ENCODE measurements at regions not wholly inside any gene's neighbourhood (a gene's known extent, or its start where the extent isn't known, plus 50 kb on each side); places are given as distances from the start of the nearest gene placed in this dataset.

DNA sequence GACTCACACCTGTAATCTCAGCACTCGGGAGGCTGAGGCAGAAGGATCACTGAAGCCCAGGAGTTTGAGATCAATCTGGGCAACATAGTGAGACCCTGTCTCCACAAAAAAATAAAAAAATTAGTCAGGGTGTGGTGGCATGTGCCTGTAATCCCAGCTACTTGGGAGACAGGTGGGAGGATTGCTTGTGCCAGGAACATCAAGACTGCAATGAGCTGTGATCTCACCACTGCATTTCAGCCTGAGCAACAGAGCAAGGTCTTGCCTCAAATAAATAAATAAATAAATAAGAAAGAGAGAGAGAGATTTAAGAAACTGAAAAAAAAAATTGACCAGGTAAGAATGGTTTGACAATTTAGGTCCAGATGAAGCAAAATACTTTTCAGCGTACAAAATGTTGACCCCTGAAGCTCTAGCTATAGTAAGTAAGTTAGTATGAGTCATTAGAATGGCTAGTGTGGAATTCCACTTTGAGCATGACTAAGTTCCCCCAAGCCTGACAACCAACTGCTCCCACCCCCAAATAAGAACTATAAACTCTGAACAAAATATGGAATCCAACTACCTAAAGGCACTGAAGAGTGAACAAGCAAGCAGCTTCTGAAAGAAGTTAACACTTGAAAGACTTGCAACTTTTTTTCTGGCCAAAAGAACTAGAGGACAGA is 217.8 kb upstream of the TLE4 start:
- no peak for TF ChIP-seq EZH2phosphoT487 (IDR thresholded peaks at IDR 0.05; ENCODE audit: low read depth)
- TF ChIP-seq, protein P1, sequence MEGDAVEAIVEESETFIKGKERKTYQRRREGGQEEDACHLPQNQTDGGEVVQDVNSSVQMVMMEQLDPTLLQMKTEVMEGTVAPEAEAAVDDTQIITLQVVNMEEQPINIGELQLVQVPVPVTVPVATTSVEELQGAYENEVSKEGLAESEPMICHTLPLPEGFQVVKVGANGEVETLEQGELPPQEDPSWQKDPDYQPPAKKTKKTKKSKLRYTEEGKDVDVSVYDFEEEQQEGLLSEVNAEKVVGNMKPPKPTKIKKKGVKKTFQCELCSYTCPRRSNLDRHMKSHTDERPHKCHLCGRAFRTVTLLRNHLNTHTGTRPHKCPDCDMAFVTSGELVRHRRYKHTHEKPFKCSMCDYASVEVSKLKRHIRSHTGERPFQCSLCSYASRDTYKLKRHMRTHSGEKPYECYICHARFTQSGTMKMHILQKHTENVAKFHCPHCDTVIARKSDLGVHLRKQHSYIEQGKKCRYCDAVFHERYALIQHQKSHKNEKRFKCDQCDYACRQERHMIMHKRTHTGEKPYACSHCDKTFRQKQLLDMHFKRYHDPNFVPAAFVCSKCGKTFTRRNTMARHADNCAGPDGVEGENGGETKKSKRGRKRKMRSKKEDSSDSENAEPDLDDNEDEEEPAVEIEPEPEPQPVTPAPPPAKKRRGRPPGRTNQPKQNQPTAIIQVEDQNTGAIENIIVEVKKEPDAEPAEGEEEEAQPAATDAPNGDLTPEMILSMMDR (IDR thresholded peaks at IDR 0.05; ENCODE audit: low read depth, low read length), result no peak
- H3K27ac ChIP-seq (ENCODE audit: low read length), result no peak overlapping the region
- no peaks in the 10 kb centered on the region for H4K20me1 ChIP-seq (ENCODE audit: insufficient read depth, low read length)

DNA sequence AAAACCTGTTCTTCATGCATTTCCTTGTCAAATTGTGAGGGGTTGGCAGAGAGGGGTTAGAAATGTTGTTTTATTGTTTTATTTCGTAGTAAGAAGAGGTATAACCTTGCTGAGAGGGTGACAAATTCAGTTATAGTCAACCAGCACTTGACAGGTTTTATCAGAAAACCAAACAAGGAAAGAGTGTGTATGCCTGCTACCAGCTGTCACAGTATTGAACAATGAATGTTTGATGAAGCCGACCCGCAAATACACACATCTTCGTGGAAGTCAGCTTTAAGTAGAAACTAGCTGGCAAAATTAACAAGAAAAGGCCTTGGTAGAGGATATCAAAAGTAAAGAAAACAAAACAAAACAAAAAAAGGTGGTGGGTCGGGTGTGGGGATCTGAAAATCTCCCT is 214.6 kb upstream of the TLE4 start:
- no peak overlapping the region for H3K4me2 ChIP-seq (ENCODE audit: low read length)
- H3K27me3 ChIP-seq (ENCODE audit: low read depth, low read length), result no peaks in the 10 kb centered on the region
- H3K36me3 ChIP-seq (replicated peaks; ENCODE audit: low read depth, low read length), result no peaks in the 10 kb centered on the region
- H3K9ac ChIP-seq (ENCODE audit: low read length), result no peak overlapping the region
- no peaks in the 10 kb centered on the region for H4K20me1 ChIP-seq (ENCODE audit: insufficient read depth, low read length)
- no peak overlapping the region for H3K27ac ChIP-seq (ENCODE audit: low read length)
- H3K9me3 ChIP-seq (ENCODE audit: insufficient read depth, low read length), result no peaks in the 10 kb centered on the region
- TF ChIP-seq, protein P1 (IDR thresholded peaks at IDR 0.05; ENCODE audit: low read depth, low read length), result no peak
- TF ChIP-seq EZH2phosphoT487 (IDR thresholded peaks at IDR 0.05; ENCODE audit: low read depth), result no peak
- H3K4me3 ChIP-seq (ENCODE audit: low read length), result no peak overlapping the region
- H2AFZ ChIP-seq (ENCODE audit: low read depth, low read length), result no peak overlapping the region
- H3K4me1 ChIP-seq (ENCODE audit: low read length), result no peaks in the 10 kb centered on the region
- no peaks in the 10 kb centered on the region for H3K79me2 ChIP-seq (ENCODE audit: low read length)

More for the DNA sequence above, 217.8 kb upstream of the TLE4 start:
- Histone ChIP-seq H2AFZ (ENCODE audit: low read depth, low read length) (no peak overlapping the region), H3K79me2 (ENCODE audit: low read length) (no peaks in the 10 kb centered on the region), H3K4me3 (ENCODE audit: low read length) (no peak overlapping the region), H3K4me1 (ENCODE audit: low read length) (no peaks in the 10 kb centered on the region), H3K27me3 (ENCODE audit: low read depth, low read length) (no peaks in the 10 kb centered on the region), H3K4me2 (ENCODE audit: low read length) (no peak overlapping the region), H3K9me3 (ENCODE audit: insufficient read depth, low read length) (no peaks in the 10 kb centered on the region), H3K9ac (ENCODE audit: low read length) (no peak overlapping the region), H3K36me3 (replicated peaks; ENCODE audit: low read depth, low read length) (no peaks in the 10 kb centered on the region)

DNA sequence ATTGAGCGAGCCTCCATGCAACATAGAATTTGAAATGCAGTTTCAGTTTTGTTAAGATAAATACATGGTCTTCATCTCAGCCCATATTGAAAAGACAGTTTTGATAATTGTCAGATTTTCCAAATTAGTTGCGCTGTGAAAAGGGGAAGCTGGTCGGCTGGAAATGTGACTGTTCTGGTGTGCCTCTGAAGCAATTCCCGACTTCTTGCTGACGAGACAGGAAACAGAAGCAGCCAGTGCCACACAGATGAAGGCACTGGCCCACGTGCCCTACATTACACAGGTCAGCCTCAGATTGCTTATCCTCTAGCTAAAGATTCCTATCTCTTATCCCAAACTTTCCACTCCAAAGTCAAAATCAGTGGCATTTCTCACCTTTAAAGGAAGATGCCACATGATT is 214.1 kb upstream of the TLE4 start:
- H3K79me2 ChIP-seq (ENCODE audit: low read length), result no peaks in the 10 kb centered on the region
- H3K4me2 ChIP-seq (ENCODE audit: low read length), result no peak overlapping the region
- no peak overlapping the region for H3K27ac ChIP-seq (ENCODE audit: low read length)
- H3K27me3 ChIP-seq (ENCODE audit: low read depth, low read length), result no peaks in the 10 kb centered on the region
- H3K4me1 ChIP-seq (ENCODE audit: low read length), result no peaks in the 10 kb centered on the region
- H3K9ac ChIP-seq (ENCODE audit: low read length), result no peak overlapping the region
- no peaks in the 10 kb centered on the region for H3K9me3 ChIP-seq (ENCODE audit: insufficient read depth, low read length)
- H2AFZ ChIP-seq (ENCODE audit: low read depth, low read length), result no peak overlapping the region
- TF ChIP-seq, protein P1 (IDR thresholded peaks at IDR 0.05; ENCODE audit: low read depth, low read length), result no peak
- TF ChIP-seq EZH2phosphoT487 (IDR thresholded peaks at IDR 0.05; ENCODE audit: low read depth), result no peak
- no peaks in the 10 kb centered on the region for H3K36me3 ChIP-seq (replicated peaks; ENCODE audit: low read depth, low read length)
- H3K4me3 ChIP-seq (ENCODE audit: low read length), result no peak overlapping the region
- H4K20me1 ChIP-seq (ENCODE audit: insufficient read depth, low read length), result no peaks in the 10 kb centered on the region

- H2AFZ ChIP-seq (ENCODE audit: low read depth, low read length), result no peak overlapping the region
- TF ChIP-seq EZH2phosphoT487 (IDR thresholded peaks at IDR 0.05; ENCODE audit: low read depth), result no peak
- TF ChIP-seq, protein P1 (IDR thresholded peaks at IDR 0.05; ENCODE audit: low read depth, low read length), result no peak
- no peaks in the 10 kb centered on the region for H3K36me3 ChIP-seq (replicated peaks; ENCODE audit: low read depth, low read length)
- no peaks in the 10 kb centered on the region for H4K20me1 ChIP-seq (ENCODE audit: insufficient read depth, low read length)
- H3K9ac ChIP-seq (ENCODE audit: low read length), result no peak overlapping the region
- no peak overlapping the region for H3K4me3 ChIP-seq (ENCODE audit: low read length)
- H3K4me1 ChIP-seq (ENCODE audit: low read length), result no peaks in the 10 kb centered on the region
- no peaks in the 10 kb centered on the region for H3K79me2 ChIP-seq (ENCODE audit: low read length)
- H3K27ac ChIP-seq (ENCODE audit: low read length), result no peak overlapping the region
- H3K9me3 ChIP-seq (ENCODE audit: insufficient read depth, low read length), result no peaks in the 10 kb centered on the region
- no peak overlapping the region for H3K4me2 ChIP-seq (ENCODE audit: low read length)
- H3K27me3 ChIP-seq (ENCODE audit: low read depth, low read length), result no peaks in the 10 kb centered on the region
These were observed 211.1 kb upstream of the TLE4 start for GRCh38 chr9:79360387-79361347.
